ENCODE measurements at regions not wholly inside any gene's neighbourhood (a gene's known extent, or its start where the extent isn't known, plus 50 kb on each side); places are given as distances from the start of the nearest gene placed in this dataset.

DNA sequence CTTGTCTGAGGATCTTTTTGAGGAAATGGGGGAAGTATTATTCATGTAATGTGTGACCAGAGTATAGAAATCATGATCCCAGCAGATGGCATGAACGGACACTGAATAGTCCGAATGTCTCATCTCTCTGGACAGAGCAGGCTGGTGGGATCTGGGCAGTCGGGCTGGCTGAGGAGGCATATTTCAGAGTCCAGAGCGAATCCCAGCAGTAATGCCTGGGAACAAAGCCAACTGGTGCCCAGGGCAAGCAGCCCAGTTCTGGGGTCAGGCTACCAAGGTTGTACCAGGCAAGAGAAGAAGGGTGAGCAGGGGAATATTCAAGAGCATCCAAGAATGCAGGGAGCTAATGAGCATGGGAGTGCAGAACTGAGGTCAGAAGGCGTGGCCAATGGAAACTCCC is 306.4 kb downstream of the ZSWIM6 start:
- no peaks in the 10 kb centered on the region for H3K27me3 ChIP-seq
- H3K9me3 ChIP-seq = no peaks in the 10 kb centered on the region
- TF ChIP-seq, protein P1, sequence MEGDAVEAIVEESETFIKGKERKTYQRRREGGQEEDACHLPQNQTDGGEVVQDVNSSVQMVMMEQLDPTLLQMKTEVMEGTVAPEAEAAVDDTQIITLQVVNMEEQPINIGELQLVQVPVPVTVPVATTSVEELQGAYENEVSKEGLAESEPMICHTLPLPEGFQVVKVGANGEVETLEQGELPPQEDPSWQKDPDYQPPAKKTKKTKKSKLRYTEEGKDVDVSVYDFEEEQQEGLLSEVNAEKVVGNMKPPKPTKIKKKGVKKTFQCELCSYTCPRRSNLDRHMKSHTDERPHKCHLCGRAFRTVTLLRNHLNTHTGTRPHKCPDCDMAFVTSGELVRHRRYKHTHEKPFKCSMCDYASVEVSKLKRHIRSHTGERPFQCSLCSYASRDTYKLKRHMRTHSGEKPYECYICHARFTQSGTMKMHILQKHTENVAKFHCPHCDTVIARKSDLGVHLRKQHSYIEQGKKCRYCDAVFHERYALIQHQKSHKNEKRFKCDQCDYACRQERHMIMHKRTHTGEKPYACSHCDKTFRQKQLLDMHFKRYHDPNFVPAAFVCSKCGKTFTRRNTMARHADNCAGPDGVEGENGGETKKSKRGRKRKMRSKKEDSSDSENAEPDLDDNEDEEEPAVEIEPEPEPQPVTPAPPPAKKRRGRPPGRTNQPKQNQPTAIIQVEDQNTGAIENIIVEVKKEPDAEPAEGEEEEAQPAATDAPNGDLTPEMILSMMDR (IDR thresholded peaks at IDR 0.05) = no peak
- H3K4me1 ChIP-seq (ENCODE audit: control insufficient read depth in 1 of 2, insufficient read depth in 1 of 2, low read depth in 1 of 2, low read length in 1 of 2) = no peaks in the 10 kb centered on the region
- no peak overlapping the region for H3K4me3 ChIP-seq (ENCODE audit: low read depth in 1 of 2, low read length in 1 of 2)
- H3K36me3 ChIP-seq = no peaks in the 10 kb centered on the region
- no peak overlapping the region for H3K27ac ChIP-seq

DNA sequence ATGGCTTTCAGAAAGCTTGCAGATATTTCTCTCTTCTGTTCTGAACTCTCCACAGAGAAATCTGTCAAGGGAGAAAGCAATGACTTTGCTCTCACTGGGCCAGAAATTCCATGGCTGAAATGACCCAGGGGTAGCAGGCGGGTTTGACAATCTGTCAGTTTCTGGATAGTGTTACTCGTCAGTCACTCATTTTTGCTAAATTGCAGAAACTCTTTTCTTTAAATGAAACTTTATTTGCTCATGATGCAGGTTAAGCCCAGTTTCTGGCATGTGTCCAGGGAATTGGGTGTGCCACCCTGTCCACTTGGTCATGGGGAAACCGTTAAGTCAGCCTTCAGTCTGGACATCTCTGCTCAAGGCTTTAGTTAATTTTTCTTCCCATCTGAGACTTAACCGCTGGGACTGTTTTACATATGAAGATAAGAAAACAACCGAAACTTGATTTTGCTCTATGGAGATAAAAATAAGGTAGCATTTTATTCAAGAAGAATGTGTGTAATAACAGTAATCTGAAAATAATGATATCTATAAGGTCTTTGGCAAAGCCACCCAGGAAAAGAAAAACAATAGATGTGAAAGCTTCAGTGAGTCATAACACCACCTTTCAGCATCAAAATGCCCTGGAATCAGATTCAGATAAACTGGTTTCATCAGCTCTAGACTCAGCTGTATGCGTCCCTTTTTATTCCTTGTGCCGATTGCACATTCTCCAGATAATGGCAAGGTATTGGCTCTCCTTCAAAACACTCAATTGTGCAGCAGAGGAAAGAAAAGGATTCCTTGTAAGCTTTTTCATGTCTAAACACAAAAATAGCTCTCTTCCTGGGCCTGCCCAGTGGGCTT is 308.3 kb downstream of the ZSWIM6 start:
- Histone ChIP-seq H3K36me3 (no peaks in the 10 kb centered on the region), H3K27me3 (no peaks in the 10 kb centered on the region), H3K4me3 (ENCODE audit: low read depth in 1 of 2, low read length in 1 of 2) (no peak overlapping the region), H3K4me1 (ENCODE audit: control insufficient read depth in 1 of 2, insufficient read depth in 1 of 2, low read depth in 1 of 2, low read length in 1 of 2) (no peaks in the 10 kb centered on the region), H3K9me3 (no peaks in the 10 kb centered on the region), H3K27ac (no peak overlapping the region)
- TF ChIP-seq, protein P1 (IDR thresholded peaks at IDR 0.05) = no peak

DNA sequence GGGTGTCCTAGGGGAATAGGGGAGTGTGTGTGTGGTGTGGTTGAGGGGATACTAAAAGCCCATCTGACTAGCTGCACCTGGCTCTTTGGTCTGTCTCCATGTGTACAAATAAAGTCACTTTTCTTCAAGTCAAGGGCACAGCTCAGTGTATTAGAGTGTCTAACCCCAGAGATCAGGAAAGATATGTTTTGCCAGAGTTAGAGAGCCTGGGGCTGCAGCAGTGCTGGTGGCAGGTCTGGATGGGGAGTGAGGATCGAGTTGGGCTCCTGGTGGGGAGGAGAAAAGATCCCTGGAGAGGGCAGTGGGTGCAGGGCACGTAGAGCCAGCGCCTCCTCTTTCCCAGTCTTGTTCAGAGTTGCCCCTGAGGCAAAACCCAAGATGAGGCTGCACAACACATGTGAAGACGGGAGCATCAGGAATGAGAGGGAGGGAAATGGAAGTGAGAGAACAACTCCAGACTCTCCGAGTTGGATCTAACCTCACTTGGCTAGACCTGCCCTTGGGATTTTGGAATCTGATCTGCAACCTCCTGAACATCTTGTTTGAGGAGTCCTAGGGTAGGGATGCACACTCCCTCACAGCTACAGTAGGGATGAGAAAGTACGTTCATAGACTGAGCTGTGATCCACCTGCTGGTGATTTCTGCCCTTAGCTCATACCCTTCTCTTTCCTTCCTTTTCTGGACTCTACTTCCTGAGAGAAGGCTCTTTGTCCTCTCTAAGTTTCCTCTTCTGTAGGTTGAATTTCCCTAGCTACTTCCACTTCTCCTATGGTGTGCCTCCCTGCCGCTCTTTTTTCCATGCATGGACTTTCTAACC is 309.9 kb downstream of the ZSWIM6 start:
- H3K27me3 ChIP-seq = no peaks in the 10 kb centered on the region
- H3K36me3 ChIP-seq = no peaks in the 10 kb centered on the region
- no peaks in the 10 kb centered on the region for H3K9me3 ChIP-seq
- no peak overlapping the region for H3K27ac ChIP-seq
- H3K4me1 ChIP-seq (ENCODE audit: control insufficient read depth in 1 of 2, insufficient read depth in 1 of 2, low read depth in 1 of 2, low read length in 1 of 2) = no peaks in the 10 kb centered on the region
- TF ChIP-seq, protein P1 (IDR thresholded peaks at IDR 0.05) = no peak
- no peak overlapping the region for H3K4me3 ChIP-seq (ENCODE audit: low read depth in 1 of 2, low read length in 1 of 2)

DNA sequence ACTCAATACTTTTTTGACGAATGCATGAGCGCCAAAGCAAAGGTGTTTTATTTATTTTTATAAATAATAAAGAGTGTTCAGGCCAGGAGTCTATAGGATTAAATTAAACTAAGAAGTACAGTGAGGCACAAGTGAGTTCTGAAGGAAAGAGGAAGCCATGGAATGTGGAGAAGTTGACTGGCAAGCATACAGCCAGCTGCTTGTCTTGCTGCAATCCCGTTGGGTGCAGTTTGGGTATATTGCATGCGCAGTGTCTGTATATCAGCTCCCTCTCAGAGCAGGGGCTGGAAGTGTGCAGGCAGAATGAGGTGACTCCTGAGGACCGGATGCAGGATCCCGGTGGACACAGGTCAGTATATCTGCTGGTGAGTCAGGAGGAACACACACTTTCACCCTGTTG is 315.6 kb downstream of the ZSWIM6 start:
- Histone ChIP-seq H3K36me3 (no peaks in the 10 kb centered on the region), H3K9me3 (no peaks in the 10 kb centered on the region), H3K27ac (no peak overlapping the region), H3K4me3 (ENCODE audit: low read depth in 1 of 2, low read length in 1 of 2) (no peak overlapping the region), H3K27me3 (no peaks in the 10 kb centered on the region), H3K4me1 (ENCODE audit: control insufficient read depth in 1 of 2, insufficient read depth in 1 of 2, low read depth in 1 of 2, low read length in 1 of 2) (no peaks in the 10 kb centered on the region)
- TF ChIP-seq, protein P1 (IDR thresholded peaks at IDR 0.05) = no peak

DNA sequence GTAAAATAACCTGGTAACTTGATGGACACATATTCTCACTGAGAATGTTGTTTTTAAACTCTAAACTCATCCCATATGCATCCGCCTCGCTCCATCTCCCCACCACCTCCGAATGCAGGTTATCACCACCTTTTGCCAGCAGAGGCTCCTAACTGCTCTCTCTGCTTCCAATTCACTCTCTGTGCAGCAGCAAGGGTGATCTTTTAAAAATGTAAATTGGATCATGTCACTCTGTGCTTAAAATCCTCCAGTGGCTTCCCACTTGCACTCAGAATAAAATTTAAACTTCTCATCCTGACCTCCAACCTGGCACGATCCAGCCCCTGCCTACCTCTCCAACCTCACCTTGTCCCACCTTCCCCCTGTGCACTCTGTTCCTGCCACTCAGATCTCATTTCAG is 317.2 kb downstream of the ZSWIM6 start:
- H3K4me3 ChIP-seq (ENCODE audit: low read depth in 1 of 2, low read length in 1 of 2) = no peak overlapping the region
- no peak overlapping the region for H3K27ac ChIP-seq
- TF ChIP-seq, protein P1 (IDR thresholded peaks at IDR 0.05) = no peak
- H3K27me3 ChIP-seq = no peaks in the 10 kb centered on the region
- no peaks in the 10 kb centered on the region for H3K9me3 ChIP-seq
- H3K36me3 ChIP-seq = no peaks in the 10 kb centered on the region
- H3K4me1 ChIP-seq (ENCODE audit: control insufficient read depth in 1 of 2, insufficient read depth in 1 of 2, low read depth in 1 of 2, low read length in 1 of 2) = no peaks in the 10 kb centered on the region

All from neutrophil (primary cell).